Endothelial cell of umbilical vein (primary cell): ENCODE measurements at regions not wholly inside any gene's neighbourhood (a gene's known extent, or its start where the extent isn't known, plus 50 kb on each side); places are given as distances from the start of the nearest gene placed in this dataset.

Source experiments
- BruUV-seq: library from RNA; stranded (reverse); fragments of 400-500 nt; replicated peaks from 2 replicates; lab custom pipeline; 2021; lab: Mats Ljungman, UMichigan
- CTCF ChIA-PET: fragments of 300-600, 350-600 bp; sonication (Branson Sonifier 250); formaldehyde crosslinking; loops from one replicate; lab custom pipeline; 2021; ENCODE audit warnings: antibody characterized with exemption, inconsistent platforms; lab: Charles Lee
- POLR2A ChIA-PET: fragments of 300-600, 350-600 bp; sonication (Branson Sonifier 250); formaldehyde crosslinking; loops from one replicate; lab custom pipeline; 2021; ENCODE audit warnings: antibody characterized with exemption, inconsistent platforms; lab: Charles Lee
- DNase-seq: peaks from one replicate; pipeline ENCODE4 v3.0.0-alpha.2; 2011; ENCODE audit warnings: low read depth, low spot score
- FAIRE-seq: peaks from 2 replicates; lab custom pipeline; 2011; peaks lifted over from hg19 to GRCh38; lab: Jason Lieb, UNC
- H2AFZ ChIP-seq: 2 replicates; pipeline ENCODE4 v1.6.0; 2012; ENCODE audit warnings: low read depth, low read length, control low read depth, inconsistent platforms
- H3K27ac ChIP-seq: 2 replicates; pipeline ENCODE4 v1.5.1; 2011; ENCODE audit warnings: low read depth, mild to moderate bottlenecking, control low read depth, low read length, moderate library complexity; ENCODE audit not compliant: insufficient read depth
- H3K27me3 ChIP-seq, 2 experiments: 2 replicates each; pipeline versions ENCODE4 v1.6.0 to v1.6.1; 2011; ENCODE audit warnings: low read length in 2 of 2, mixed read lengths in 1 of 2; ENCODE audit not compliant: control insufficient read depth in 2 of 2, insufficient read depth in 2 of 2
- H3K36me3 ChIP-seq, 2 experiments: 2 replicates in 1 of 2; 3 replicates in 1 of 2; pipeline ENCODE4 v1.5.1; 2011; ENCODE audit warnings: low read length in 2 of 2, mild to moderate bottlenecking in 1 of 2, moderate library complexity in 1 of 2; ENCODE audit not compliant: control insufficient read depth in 2 of 2, insufficient read depth in 2 of 2; ENCODE audit errors: extremely low read depth in 1 of 2
- H3K4me1 ChIP-seq: 3 replicates; pipeline ENCODE4 v1.5.1; 2011; ENCODE audit warnings: mild to moderate bottlenecking, low read length; ENCODE audit not compliant: control insufficient read depth, insufficient read depth; ENCODE audit errors: extremely low read depth
- H3K4me2 ChIP-seq: 2 replicates; pipeline ENCODE4 v1.6.1; 2011; ENCODE audit warnings: low read length, control low read depth, mixed read lengths; ENCODE audit not compliant: insufficient read depth
- H3K4me3 ChIP-seq, 3 experiments: fragments of 200-600 bp in 1 of 3; sonication (generic), shearing (Covaris generic) in 1 of 3; replicated peaks in 1 of 3; 2 replicates each; pipeline ENCODE4 v1.5.1; 2011 to 2016; ENCODE audit warnings: control low read depth in 3 of 3, low read length in 3 of 3, mild to moderate bottlenecking in 2 of 3, inconsistent platforms in 1 of 3, low read depth in 1 of 3, moderate library complexity in 1 of 3; ENCODE audit not compliant: insufficient read depth in 1 of 3
- H3K79me2 ChIP-seq: 2 replicates; pipeline ENCODE4 v1.6.0; 2012; ENCODE audit warnings: low read length, inconsistent platforms; ENCODE audit not compliant: control insufficient read depth, insufficient read depth
- H3K9ac ChIP-seq: replicated peaks from 2 replicates; pipeline ENCODE3; 2011; ENCODE audit warnings: low read length, control low read depth; ENCODE audit not compliant: insufficient read depth; ENCODE audit errors: extremely low read depth
- H3K9me1 ChIP-seq: replicated peaks from 3 replicates; pipeline ENCODE4 v1.6.0; 2011; ENCODE audit warnings: mild to moderate bottlenecking, low read length; ENCODE audit not compliant: control insufficient read depth, insufficient read depth; ENCODE audit errors: extremely low read depth
- H3K9me3 ChIP-seq: replicated peaks from 2 replicates; pipeline ENCODE4 v1.5.1; 2012; ENCODE audit warnings: low read length, inconsistent platforms; ENCODE audit not compliant: control insufficient read depth, insufficient read depth
- H4K20me1 ChIP-seq: replicated peaks from 2 replicates; pipeline ENCODE3; 2011; ENCODE audit warnings: mild to moderate bottlenecking, low read length; ENCODE audit not compliant: control insufficient read depth, insufficient read depth; ENCODE audit errors: extremely low read depth
- CTCF ChIP-seq, 2 donors: IDR thresholded peaks; 1 replicate in 1 of 2; 2 replicates in 1 of 2; pipeline ENCODE4 v1.5.1; 2011; ENCODE audit warnings: low read length in 2 of 2, mild to moderate bottlenecking in 2 of 2, moderate library complexity in 2 of 2, control low read depth in 1 of 2, inconsistent platforms in 1 of 2, low read depth in 1 of 2; ENCODE audit not compliant: insufficient read depth in 1 of 2; ENCODE audit errors: extremely low read depth in 1 of 2
- EZH2 ChIP-seq: IDR thresholded peaks from 2 replicates; pipeline ENCODE4 v1.6.1; 2012; ENCODE audit warnings: borderline replicate concordance, low read depth, mild to moderate bottlenecking, moderate library complexity, low read length, inconsistent platforms; ENCODE audit not compliant: severe bottlenecking
- FOS ChIP-seq: IDR thresholded peaks from 2 replicates; pipeline ENCODE4 v1.6.1; 2011; ENCODE audit warnings: mild to moderate bottlenecking, low read length, moderate library complexity, borderline replicate concordance; ENCODE audit not compliant: insufficient read depth
- GATA2 ChIP-seq: IDR thresholded peaks from 2 replicates; pipeline ENCODE4 v1.7.0; 2011; ENCODE audit warnings: low read depth, mild to moderate bottlenecking, moderate library complexity, mixed read lengths, low read length; ENCODE audit not compliant: insufficient read length, insufficient read depth
- JUN ChIP-seq: IDR thresholded peaks from 2 replicates; pipeline ENCODE4 v1.6.1; 2011; ENCODE audit warnings: borderline replicate concordance, low read depth; ENCODE audit not compliant: insufficient read length, insufficient read depth
- POLR2A ChIP-seq: IDR thresholded peaks from 2 replicates; pipeline ENCODE4 v1.6.1; 2012; ENCODE audit warnings: low read depth, mild to moderate bottlenecking, control low read depth, low read length
- POLR2AphosphoS5 ChIP-seq: IDR thresholded peaks from 2 replicates; pipeline ENCODE4 v1.6.1; 2012; ENCODE audit warnings: low read depth, mild to moderate bottlenecking, control low read depth, low read length, moderate library complexity; ENCODE audit not compliant: insufficient read depth
- dilution Hi-C: fragments of 300-500 bp; cut with MboI; formaldehyde crosslinking; loops from one replicate; pipeline ENCODE4 v1.15.0; 2019; ENCODE audit warnings: low sequenced_read_pairs; ENCODE audit not compliant: extremely low pct_ligation_motif_present
- intact Hi-C: fragments of 100-400 bp; cut with micrococcal nuclease; formaldehyde crosslinking; loops from one replicate; pipeline ENCODE4 v1.10.0; 2022
- TF ChIP-seq, protein P1 (sequence below): IDR thresholded peaks from 2 replicates; pipeline ENCODE4 v1.6.1; 2011; ENCODE audit not compliant: insufficient read depth, insufficient read length

- dilution Hi-C loops (no loop called here), intact Hi-C loops (no loop called here)
- Histone ChIP-seq H3K9ac (no peak overlapping the region), H3K27ac (no peak overlapping the region), H3K4me3 (no peak overlapping the region), H3K4me1 (no peaks in the 10 kb centered on the region), H2AFZ (no peak overlapping the region), H3K36me3 (no peaks in the 10 kb centered on the region), H3K9me1 (no peaks in the 10 kb centered on the region), H4K20me1 (no peaks in the 10 kb centered on the region), H3K4me2 (no peak overlapping the region), H3K27me3 (peaks cover 0 to 5% of the 10 kb centered on the region in 2 experiments), H3K79me2 (no peaks in the 10 kb centered on the region), H3K9me3 (no peaks in the 10 kb centered on the region)
- no TSS peak for BruUV-seq
- ChIA-PET POLR2A (no interaction called here), CTCF (interaction anchor here (0.9 kb wide), 1 partner anchor 15 kb away, joined by 3 read pairs; no protein-coding TSS in a partner anchor)
- TF ChIP-seq JUN (no peak), POLR2AphosphoS5 (no peak), GATA2 (no peak), POLR2A (no peak)
- DNase-seq (no peak), FAIRE-seq (no peak)
These were observed 225.3 kb upstream of the RHOBTB1 start for GRCh38 chr10:61169294-61169693.

GRCh38 chr10:61166489-61166888, 222.5 kb upstream of the RHOBTB1 start:
- H3K27me3 ChIP-seq: peaks cover 0 to 3% of the 10 kb centered on the region in 2 experiments
- dilution Hi-C loops: no loop called here
- FAIRE-seq (no peak), DNase-seq (no peak)
- H3K9me3 ChIP-seq: no peaks in the 10 kb centered on the region
- POLR2A ChIA-PET: no interaction called here
- no peaks in the 10 kb centered on the region for H3K4me1 ChIP-seq
- no peaks in the 10 kb centered on the region for H3K36me3 ChIP-seq
- TF ChIP-seq EZH2: no peak
- TF ChIP-seq, protein P1, sequence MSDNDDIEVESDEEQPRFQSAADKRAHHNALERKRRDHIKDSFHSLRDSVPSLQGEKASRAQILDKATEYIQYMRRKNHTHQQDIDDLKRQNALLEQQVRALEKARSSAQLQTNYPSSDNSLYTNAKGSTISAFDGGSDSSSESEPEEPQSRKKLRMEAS: no peak
- TF ChIP-seq JUN: no peak
- no peak for TF ChIP-seq FOS
- no peak for TF ChIP-seq GATA2
- TF ChIP-seq CTCF (IDR thresholded peaks at IDR 0.05; ENCODE audit: extremely low read depth in 1 of 2, insufficient read depth in 1 of 2, low read depth in 1 of 2, low read length in 2 of 2): no peak
- no peak for TF ChIP-seq POLR2AphosphoS5
- H4K20me1 ChIP-seq: no peaks in the 10 kb centered on the region
- no TSS peak for BruUV-seq
- no peak overlapping the region for H3K27ac ChIP-seq
- H2AFZ ChIP-seq: no peak overlapping the region
- H3K79me2 ChIP-seq: no peaks in the 10 kb centered on the region
- no peak overlapping the region for H3K9ac ChIP-seq
- no peak overlapping the region for H3K4me2 ChIP-seq
- intact Hi-C loops: no loop called here
- no peaks in the 10 kb centered on the region for H3K9me1 ChIP-seq
- no peak overlapping the region for H3K4me3 ChIP-seq
- CTCF ChIA-PET: interaction anchor here (1.0 kb wide), 1 partner anchor 141 kb away, joined by 4 read pairs; no protein-coding TSS in a partner anchor
